Muscle of leg (tissue), 3 donors: ENCODE measurements at regions not wholly inside any gene's neighbourhood (a gene's known extent, or its start where the extent isn't known, plus 50 kb on each side); places are given as distances from the start of the nearest gene placed in this dataset.
"Not testable (repeated sequence)": the region's sequence is repeated elsewhere in the genome, so short reads cannot be mapped to it uniquely, and the experiment has no call there.

Experiments used
- DNase-seq: peaks from one replicate; pipeline ENCODE4 v3.0.0; 2013
- H3K27ac ChIP-seq: one replicate; pipeline ENCODE4 v1.5.1; 2013; ENCODE audit warnings: mild to moderate bottlenecking, low read length, control low read depth
- H3K27me3 ChIP-seq: one replicate; pipeline ENCODE4 v1.6.1; 2013; ENCODE audit warnings: low read length; ENCODE audit not compliant: control insufficient read depth, insufficient read depth
- H3K36me3 ChIP-seq: one replicate; pipeline ENCODE4 v1.6.1; 2013; ENCODE audit warnings: low read length; ENCODE audit not compliant: control insufficient read depth, insufficient read depth
- H3K4me1 ChIP-seq: one replicate; pipeline ENCODE4 v1.6.1; 2013; ENCODE audit warnings: low read length; ENCODE audit not compliant: control insufficient read depth, insufficient read depth
- H3K4me3 ChIP-seq: one replicate; pipeline ENCODE4 v1.5.1; 2013; ENCODE audit warnings: low read length, control low read depth
- H3K9me3 ChIP-seq: replicated peaks from 2 replicates; pipeline ENCODE4 v1.6.1; 2013; ENCODE audit warnings: low read depth, low read length; ENCODE audit not compliant: control insufficient read depth
- WGBS: methylation state at CpG from one replicate; pipeline ENCODE4 v1.1.5; 2013; ENCODE audit warnings: missing lambda C conversion rate; ENCODE audit not compliant: insufficient coverage; 5-methylcytosine and 5-hydroxymethylcytosine counted together

GRCh38 chr9:22170556-22170955 is 161.5 kb upstream of the CDKN2B start:
- H3K9me3 ChIP-seq: no peaks in the 10 kb centered on the region
- H3K4me1 ChIP-seq: no peaks in the 10 kb centered on the region
- H3K27me3 ChIP-seq: no peaks in the 10 kb centered on the region
- H3K27ac ChIP-seq: no peak overlapping the region
- no peak for DNase-seq
- H3K36me3 ChIP-seq: no peaks in the 10 kb centered on the region
- no peak overlapping the region for H3K4me3 ChIP-seq
- no CpG with 5 or more reads among the region's 2 CpGs for WGBS

DNA sequence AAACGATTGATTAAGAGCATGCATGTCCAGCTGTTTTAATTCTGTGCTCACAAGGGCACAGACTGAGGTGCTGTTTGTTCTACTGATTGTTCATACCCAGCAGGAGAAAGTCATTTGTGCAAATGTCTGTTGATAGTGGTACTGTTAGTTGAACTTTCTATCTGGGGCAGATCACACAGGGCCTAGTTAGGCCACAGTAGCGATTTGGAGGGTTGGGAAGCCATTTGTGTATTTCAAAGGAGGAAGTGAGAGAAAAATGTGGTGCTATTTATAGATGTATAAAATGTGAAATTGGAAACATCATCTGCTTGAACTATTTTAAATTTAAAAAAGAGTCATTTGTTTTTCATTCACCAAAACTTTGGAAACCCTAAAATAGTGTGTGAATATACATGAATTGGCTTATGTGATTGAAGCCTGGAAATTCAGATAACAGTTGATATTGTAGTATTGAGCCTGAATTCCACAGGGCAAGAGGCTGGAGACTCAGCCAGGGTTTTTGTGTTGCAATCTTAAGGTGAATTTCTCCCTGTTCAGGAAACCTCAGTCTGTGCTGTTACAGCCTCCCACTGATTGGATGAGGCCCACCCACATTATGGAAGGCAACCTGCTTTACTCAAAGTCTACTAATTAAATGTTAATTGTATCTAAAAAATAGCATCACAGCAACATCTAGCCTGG is 162.0 kb upstream of the CDKN2B start:
- Histone ChIP-seq H3K9me3 (no peaks in the 10 kb centered on the region), H3K4me3 (no peak overlapping the region), H3K36me3 (no peaks in the 10 kb centered on the region), H3K4me1 (no peaks in the 10 kb centered on the region), H3K27me3 (no peaks in the 10 kb centered on the region), H3K27ac (no peak overlapping the region)
- WGBS: 83% methylated on average over 1 of the region's 2 CpGs
- DNase-seq: peak; percentile 15

GRCh38 chr9:22171691-22172090 is 162.6 kb upstream of the CDKN2B start:
- 100% methylated on average over 1 of the region's 3 CpGs for WGBS
- H3K27me3 ChIP-seq: no peaks in the 10 kb centered on the region
- no peak for DNase-seq
- H3K9me3 ChIP-seq: no peaks in the 10 kb centered on the region
- no peak overlapping the region for H3K27ac ChIP-seq
- no peaks in the 10 kb centered on the region for H3K36me3 ChIP-seq
- H3K4me1 ChIP-seq: no peaks in the 10 kb centered on the region
- no peak overlapping the region for H3K4me3 ChIP-seq

- Histone ChIP-seq H3K4me3 (no peak overlapping the region), H3K36me3 (no peaks in the 10 kb centered on the region), H3K9me3 (no peaks in the 10 kb centered on the region), H3K27ac (no peak overlapping the region), H3K27me3 (no peaks in the 10 kb centered on the region), H3K4me1 (no peaks in the 10 kb centered on the region)
- WGBS: no CpG with 5 or more reads among the region's 2 CpGs
- DNase-seq: no peak
Observed at GRCh38 chr9:22173908-22174307, 164.8 kb upstream of the CDKN2B start.

DNA sequence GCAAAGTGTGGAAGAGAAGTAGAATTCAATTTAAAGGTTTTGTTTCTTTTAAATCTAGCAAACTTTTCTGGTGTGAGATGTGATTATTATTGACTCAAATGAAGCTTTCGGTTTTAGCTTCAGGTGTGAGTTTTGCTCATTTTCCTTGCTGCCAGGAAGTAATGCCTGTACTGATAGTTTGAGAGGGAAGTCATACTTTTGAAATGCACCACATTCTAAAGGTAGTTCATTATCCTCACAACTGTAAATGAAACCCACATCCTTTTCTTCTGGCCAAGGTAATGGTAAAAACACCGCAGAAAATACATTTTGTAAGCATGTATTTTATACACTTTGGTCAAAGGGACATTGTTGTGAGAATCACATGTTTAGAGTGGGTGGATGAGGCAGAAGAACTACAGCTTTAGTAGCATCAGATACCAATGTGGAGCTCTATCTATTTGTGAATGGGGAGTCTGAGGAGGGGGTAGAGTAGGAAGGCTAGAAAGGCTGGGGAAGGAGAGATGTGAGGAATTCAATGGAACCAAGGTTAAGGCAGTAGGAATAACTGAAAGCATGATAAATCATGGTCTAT is 167.0 kb upstream of the CDKN2B start:
- Histone ChIP-seq H3K36me3 (no peaks in the 10 kb centered on the region), H3K27me3 (no peaks in the 10 kb centered on the region), H3K9me3 (no peaks in the 10 kb centered on the region), H3K4me1 (no peaks in the 10 kb centered on the region), H3K27ac (no peak overlapping the region), H3K4me3 (no peak overlapping the region)
- no peak for DNase-seq
- WGBS: no CpG with 5 or more reads among the region's 2 CpGs

DNA sequence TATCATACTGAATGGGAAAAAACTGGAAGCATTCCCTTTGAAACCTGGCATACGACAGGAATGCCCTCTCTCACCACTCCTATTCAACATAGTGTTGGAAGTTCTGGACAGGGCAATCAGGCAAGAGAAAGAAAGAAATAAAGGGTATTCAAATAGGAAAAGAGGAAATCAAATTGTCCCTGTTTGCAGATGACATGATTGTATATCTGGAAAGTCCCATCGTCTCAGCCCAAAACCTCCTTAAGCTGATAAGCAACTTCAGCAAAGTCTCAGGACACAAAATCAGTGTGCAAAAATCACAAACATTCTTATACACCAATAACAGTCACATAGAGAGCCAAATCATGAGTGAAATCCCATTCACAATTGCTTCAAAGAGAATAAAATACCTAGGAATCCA is 171.9 kb upstream of the CDKN2B start:
- H3K27me3 ChIP-seq, H3K9me3 ChIP-seq, H3K4me1 ChIP-seq, DNase-seq, H3K27ac ChIP-seq, H3K36me3 ChIP-seq, H3K4me3 ChIP-seq: not testable (repeated sequence)
- WGBS: no CpG with 5 or more reads among the region's 2 CpGs

GRCh38 chr9:22189471-22189870 is 180.4 kb upstream of the CDKN2B start:
- H3K4me3 ChIP-seq: no peak overlapping the region
- no peak for DNase-seq
- H3K36me3 ChIP-seq: no peaks in the 10 kb centered on the region
- H3K27me3 ChIP-seq: no peaks in the 10 kb centered on the region
- WGBS: no CpG with 5 or more reads among the region's 2 CpGs
- no peaks in the 10 kb centered on the region for H3K4me1 ChIP-seq
- H3K9me3 ChIP-seq: peaks cover 3% of the 10 kb centered on the region
- H3K27ac ChIP-seq: no peak overlapping the region

DNA sequence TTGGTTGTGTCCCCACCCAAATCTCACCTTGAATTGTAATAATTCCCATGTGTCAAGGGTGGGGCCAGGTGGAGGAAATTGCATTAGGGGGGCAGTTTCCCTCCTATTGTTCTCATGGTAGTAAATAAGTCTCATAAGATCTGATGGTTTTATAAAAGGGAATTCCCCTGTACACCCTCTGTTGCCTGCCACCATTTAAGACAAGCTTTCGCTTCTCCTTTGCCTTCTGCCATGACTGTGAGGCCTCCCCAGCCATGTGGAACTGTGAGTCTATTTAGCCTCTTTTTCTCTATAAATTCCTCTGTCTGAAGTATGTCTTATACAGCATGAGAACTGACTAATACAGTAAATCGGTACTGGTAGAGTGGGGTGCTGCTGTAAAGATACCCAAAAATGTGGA is 187.9 kb upstream of the CDKN2B start:
- not testable (repeated sequence) for H3K4me1 ChIP-seq, H3K9me3 ChIP-seq, H3K27me3 ChIP-seq, H3K4me3 ChIP-seq, H3K27ac ChIP-seq, DNase-seq, H3K36me3 ChIP-seq
- 71% methylated on average over 1 of the region's 2 CpGs for WGBS

DNA sequence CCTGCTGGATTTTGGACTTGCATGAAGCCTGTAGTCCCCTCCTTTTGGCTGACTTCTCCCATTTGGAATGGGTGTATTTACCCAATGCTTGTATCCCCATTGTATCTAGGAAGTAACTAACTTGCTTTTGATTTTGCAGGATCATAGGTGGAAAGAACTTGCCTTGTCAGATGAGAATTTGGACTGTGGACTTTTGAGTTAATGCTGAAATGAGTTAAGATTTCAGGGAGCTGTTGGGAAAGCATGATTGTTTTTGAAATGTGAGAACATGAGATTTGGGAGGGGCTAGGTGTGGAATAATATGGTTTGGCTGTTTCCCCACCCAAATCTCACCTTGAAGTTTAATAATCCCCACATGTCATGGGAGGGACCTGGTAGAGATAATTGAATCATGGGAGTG is 189.6 kb upstream of the CDKN2B start:
- Histone ChIP-seq H3K9me3 (peaks cover 2% of the 10 kb centered on the region), H3K27me3 (no peaks in the 10 kb centered on the region), H3K4me3 (no peak overlapping the region), H3K36me3 (no peaks in the 10 kb centered on the region), H3K4me1 (no peaks in the 10 kb centered on the region), H3K27ac (no peak overlapping the region)
- DNase-seq: no peak

DNA sequence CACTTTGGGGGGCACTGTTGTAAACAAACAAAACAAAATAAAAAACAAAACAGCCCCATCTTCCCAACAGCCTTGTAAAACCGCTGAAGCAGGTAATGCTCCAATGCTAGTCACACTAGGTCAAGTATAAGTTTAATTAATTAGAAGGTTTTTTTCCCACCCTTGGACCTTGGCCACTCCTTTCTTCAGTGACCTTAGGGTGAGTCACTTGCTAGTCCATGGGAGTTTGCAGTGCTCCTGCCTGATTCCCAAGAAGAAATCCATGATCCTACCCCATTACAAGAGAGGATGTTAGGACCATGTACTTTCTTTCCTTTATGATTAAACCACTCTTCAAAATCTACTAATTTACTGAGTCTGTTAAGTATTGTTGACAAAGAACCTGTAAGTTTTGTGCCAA is 192.2 kb upstream of the CDKN2B start:
- H3K4me3 ChIP-seq: no peak overlapping the region

More for the DNA sequence above, 192.2 kb upstream of the CDKN2B start:
- no peak for DNase-seq
- peaks cover 2% of the 10 kb centered on the region for H3K9me3 ChIP-seq
- H3K27ac ChIP-seq: no peak overlapping the region
- no CpG with 5 or more reads among the region's 1 CpG for WGBS
- H3K27me3 ChIP-seq: no peaks in the 10 kb centered on the region
- no peaks in the 10 kb centered on the region for H3K36me3 ChIP-seq
- no peaks in the 10 kb centered on the region for H3K4me1 ChIP-seq
